K562 (cell line): ENCODE measurements at regions not wholly inside any gene's neighbourhood (a gene's known extent, or its start where the extent isn't known, plus 50 kb on each side); places are given as distances from the start of the nearest gene placed in this dataset.

Experiments
- FOXK2 ChIP-seq, 2 experiments: fragments of 450-650 bp; IDR thresholded peaks in 1 of 2; conservative IDR thresholded peaks in 1 of 2; 2 replicates each; pipeline ENCODE4 v1.6.1; 2016; ENCODE audit warnings: low read depth in 2 of 2, mild to moderate bottlenecking in 1 of 2
- POLR2AphosphoS2 ChIP-seq: IDR thresholded peaks from 2 replicates; pipeline ENCODE4 v1.6.1; 2012; ENCODE audit warnings: low read length, improper control_type of control experiment
- ZNF785 ChIP-seq: fragments of 250-450 bp; sonication (Bioruptor Pico); IDR thresholded peaks from 2 replicates; pipeline ENCODE4 v1.4.0; 2020; ENCODE audit warnings: mild to moderate bottlenecking

GRCh38 chr1:199205740-199206441 is 567.1 kb downstream of the PTPRC start:
- TF ChIP-seq POLR2AphosphoS2 (no peak), FOXK2 (conservative IDR thresholded peaks at IDR 0.05 in 1 of 2, IDR thresholded peaks at IDR 0.05 in 1 of 2; ENCODE audit: low read depth in 2 of 2) (no peak), ZNF785 (CRISPR knock-in tag) (no peak)
